MM.1S (cell line): ENCODE measurements at regions not wholly inside any gene's neighbourhood (a gene's known extent, or its start where the extent isn't known, plus 50 kb on each side); places are given as distances from the start of the nearest gene placed in this dataset.

Experiments used
- EZH2phosphoT487 ChIP-seq: fragments of 300-600 bp; sonication (generic); IDR thresholded peaks from 2 replicates; pipeline ENCODE4 v1.6.1; 2018; ENCODE audit warnings: antibody characterized with exemption, low read length
- TF ChIP-seq, protein P1 (sequence below): fragments of 300-600 bp; sonication (generic); IDR thresholded peaks from 2 replicates; pipeline ENCODE4 v1.5.1; 2016; ENCODE audit warnings: antibody characterized with exemption, low read length, mixed read lengths

DNA sequence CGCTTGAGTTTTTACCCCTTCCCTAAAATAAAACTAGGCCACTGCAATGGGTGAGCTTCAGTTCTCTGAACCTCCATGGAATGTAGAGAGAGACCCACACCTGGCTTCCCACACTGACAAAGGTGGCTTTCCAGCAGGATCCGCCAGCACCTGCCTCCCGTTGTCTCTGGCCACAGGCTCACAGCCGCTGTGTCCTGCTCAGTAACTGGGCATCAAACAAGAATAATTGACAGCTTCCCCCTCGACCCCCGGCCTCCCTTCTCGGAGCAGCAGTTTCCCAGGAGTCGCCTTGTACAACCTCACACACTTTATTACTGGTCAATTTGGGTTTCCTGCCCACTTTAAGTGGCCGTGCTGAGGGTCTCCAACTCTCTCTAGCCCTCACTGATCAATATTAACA lies 586.1 kb upstream of the PSMD7 start:
- TF ChIP-seq EZH2phosphoT487: no peak
- TF ChIP-seq, protein P1, sequence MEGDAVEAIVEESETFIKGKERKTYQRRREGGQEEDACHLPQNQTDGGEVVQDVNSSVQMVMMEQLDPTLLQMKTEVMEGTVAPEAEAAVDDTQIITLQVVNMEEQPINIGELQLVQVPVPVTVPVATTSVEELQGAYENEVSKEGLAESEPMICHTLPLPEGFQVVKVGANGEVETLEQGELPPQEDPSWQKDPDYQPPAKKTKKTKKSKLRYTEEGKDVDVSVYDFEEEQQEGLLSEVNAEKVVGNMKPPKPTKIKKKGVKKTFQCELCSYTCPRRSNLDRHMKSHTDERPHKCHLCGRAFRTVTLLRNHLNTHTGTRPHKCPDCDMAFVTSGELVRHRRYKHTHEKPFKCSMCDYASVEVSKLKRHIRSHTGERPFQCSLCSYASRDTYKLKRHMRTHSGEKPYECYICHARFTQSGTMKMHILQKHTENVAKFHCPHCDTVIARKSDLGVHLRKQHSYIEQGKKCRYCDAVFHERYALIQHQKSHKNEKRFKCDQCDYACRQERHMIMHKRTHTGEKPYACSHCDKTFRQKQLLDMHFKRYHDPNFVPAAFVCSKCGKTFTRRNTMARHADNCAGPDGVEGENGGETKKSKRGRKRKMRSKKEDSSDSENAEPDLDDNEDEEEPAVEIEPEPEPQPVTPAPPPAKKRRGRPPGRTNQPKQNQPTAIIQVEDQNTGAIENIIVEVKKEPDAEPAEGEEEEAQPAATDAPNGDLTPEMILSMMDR: no peak
